ENCODE measurements at regions not wholly inside any gene's neighbourhood (a gene's known extent, or its start where the extent isn't known, plus 50 kb on each side); places are given as distances from the start of the nearest gene placed in this dataset.

GRCh38 chr6:126553854-126554253 is 213.9 kb downstream of the CENPW start:
- no peak for DNase-seq (ENCODE audit: low read depth, low spot score)
- in situ Hi-C loops (cut with HindIII; ENCODE audit: low sequenced_read_pairs): no loop called here
- no peak overlapping the region for H3K4me3 ChIP-seq (ENCODE audit: low read depth, low read length)
- TF ChIP-seq, protein P1, sequence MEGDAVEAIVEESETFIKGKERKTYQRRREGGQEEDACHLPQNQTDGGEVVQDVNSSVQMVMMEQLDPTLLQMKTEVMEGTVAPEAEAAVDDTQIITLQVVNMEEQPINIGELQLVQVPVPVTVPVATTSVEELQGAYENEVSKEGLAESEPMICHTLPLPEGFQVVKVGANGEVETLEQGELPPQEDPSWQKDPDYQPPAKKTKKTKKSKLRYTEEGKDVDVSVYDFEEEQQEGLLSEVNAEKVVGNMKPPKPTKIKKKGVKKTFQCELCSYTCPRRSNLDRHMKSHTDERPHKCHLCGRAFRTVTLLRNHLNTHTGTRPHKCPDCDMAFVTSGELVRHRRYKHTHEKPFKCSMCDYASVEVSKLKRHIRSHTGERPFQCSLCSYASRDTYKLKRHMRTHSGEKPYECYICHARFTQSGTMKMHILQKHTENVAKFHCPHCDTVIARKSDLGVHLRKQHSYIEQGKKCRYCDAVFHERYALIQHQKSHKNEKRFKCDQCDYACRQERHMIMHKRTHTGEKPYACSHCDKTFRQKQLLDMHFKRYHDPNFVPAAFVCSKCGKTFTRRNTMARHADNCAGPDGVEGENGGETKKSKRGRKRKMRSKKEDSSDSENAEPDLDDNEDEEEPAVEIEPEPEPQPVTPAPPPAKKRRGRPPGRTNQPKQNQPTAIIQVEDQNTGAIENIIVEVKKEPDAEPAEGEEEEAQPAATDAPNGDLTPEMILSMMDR (IDR thresholded peaks at IDR 0.05; ENCODE audit: low read depth, low read length): no peak

DNA sequence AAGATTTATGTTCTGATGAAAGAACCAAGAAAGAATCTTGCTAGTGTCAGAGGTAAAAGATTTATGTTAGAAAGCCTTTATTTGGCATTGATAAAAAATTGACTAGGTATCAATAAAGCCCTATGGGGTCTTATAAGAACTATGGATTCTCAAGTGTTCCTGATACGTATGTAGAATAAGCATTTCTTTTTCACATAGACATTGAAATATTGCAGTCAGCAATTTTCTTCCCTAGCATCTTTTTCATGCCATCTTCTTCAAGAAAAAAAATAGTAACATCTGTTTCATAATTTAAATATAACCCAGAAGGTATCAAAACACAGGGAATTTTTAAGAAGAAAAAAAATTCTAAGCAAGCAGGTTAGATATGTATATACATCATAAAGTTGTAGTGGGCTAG is 230.6 kb downstream of the CENPW start:
- in situ Hi-C loops (cut with HindIII; ENCODE audit: low sequenced_read_pairs): no loop called here
- TF ChIP-seq, protein P1 (IDR thresholded peaks at IDR 0.05; ENCODE audit: low read depth, low read length): no peak
- no peak for DNase-seq (ENCODE audit: low read depth, low spot score)
- no peak overlapping the region for H3K4me3 ChIP-seq (ENCODE audit: low read depth, low read length)

- in situ Hi-C loops (cut with HindIII; ENCODE audit: low sequenced_read_pairs): no loop called here
- H3K4me3 ChIP-seq (ENCODE audit: low read depth, low read length): no peak overlapping the region
- TF ChIP-seq, protein P1 (IDR thresholded peaks at IDR 0.05; ENCODE audit: low read depth, low read length): no peak
- no peak for DNase-seq (ENCODE audit: low read depth, low spot score)
These were observed 234.4 kb downstream of the CENPW start for GRCh38 chr6:126574301-126574700.

DNA sequence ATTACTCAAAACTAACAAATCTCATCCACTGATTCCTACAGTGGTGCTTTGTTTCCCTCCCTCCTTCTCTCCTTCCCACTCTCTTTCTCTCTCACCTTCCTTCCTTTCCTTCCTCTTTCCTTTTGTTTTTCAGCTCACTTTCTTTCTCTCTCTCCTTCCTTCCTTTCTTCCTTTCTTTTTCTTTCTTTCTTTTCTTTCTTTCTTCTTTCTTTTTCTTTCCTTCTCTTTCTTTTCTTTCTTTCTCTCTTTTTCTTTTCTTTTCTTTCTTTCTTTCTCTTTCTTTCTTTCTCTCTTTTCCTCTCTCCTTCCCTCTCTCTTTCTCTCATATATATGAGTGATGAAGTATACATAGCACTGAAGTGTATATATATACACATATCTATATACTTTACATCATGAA is 241.4 kb downstream of the CENPW start:
- in situ Hi-C loops (cut with HindIII; ENCODE audit: low sequenced_read_pairs): no loop called here
- no peak for DNase-seq (ENCODE audit: low read depth, low spot score)
- H3K4me3 ChIP-seq (ENCODE audit: low read depth, low read length): no peak overlapping the region
- TF ChIP-seq, protein P1 (IDR thresholded peaks at IDR 0.05; ENCODE audit: low read depth, low read length): no peak

DNA sequence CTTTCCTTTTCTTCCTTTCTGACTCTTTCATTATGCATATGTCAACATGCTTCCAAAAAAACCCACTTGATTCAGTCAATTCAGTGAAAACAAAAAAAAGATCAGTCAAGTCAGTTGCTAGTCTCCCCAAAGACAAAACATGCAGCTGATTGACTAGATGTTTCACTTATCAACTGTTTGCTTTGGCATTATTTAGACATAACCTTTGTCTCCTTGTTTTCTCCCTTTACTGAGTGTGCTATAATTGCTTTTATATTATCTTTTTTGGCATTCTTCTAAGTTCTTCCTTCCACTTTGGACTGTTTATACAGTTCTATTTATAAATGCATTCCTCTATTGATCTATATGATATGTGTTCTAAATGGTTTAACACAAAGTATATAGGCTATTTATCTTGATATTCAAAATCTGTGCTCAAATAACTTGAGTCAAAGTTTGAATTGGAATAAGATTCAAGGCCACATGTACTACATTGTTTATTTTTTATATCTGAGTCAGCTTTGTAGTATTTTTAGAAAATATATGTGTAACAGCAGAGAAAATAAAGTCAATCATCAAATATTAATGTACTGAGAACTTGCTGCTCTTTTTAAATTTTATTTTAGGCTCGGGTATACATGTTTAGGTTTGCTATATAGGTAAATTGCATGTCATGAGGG is 260.5 kb downstream of the CENPW start:
- TF ChIP-seq, protein P1 (IDR thresholded peaks at IDR 0.05; ENCODE audit: low read depth, low read length): no peak
- H3K4me3 ChIP-seq (ENCODE audit: low read depth, low read length): no peak overlapping the region
- DNase-seq (ENCODE audit: low read depth, low spot score): peak; percentile 9
- in situ Hi-C loops (cut with HindIII; ENCODE audit: low sequenced_read_pairs): no loop called here

DNA sequence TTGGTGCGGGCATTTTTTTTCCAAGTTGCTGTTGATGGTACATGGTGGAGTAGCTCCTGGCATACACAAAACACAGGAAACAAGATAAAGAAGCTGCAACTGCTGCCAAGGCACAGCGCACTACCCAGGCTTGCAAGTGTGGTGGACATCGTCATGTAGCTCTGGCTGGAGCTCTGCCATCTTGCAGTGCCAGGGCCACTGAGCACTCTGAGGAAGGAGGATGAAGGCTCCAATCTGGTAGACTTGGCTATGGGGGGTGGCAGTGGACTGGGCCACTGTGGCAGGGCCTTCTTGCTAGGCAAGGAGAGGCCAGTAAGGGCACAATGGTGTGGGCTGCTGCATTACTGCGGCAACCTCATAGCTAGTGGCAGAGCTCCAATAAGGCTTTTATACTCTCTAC is 263.5 kb downstream of the CENPW start:
- no peak for DNase-seq (ENCODE audit: low read depth, low spot score)
- in situ Hi-C loops (cut with HindIII; ENCODE audit: low sequenced_read_pairs): no loop called here
- TF ChIP-seq, protein P1 (IDR thresholded peaks at IDR 0.05; ENCODE audit: low read depth, low read length): no peak
- H3K4me3 ChIP-seq (ENCODE audit: low read depth, low read length): no peak overlapping the region

All from astrocyte of the spinal cord (primary cell).